Hematopoietic multipotent progenitor cell treated with erythropoietin and hydrocortisone succinate and interleukin-3 and kit ligand, for 6 days (in vitro differentiated cells): ENCODE measurements at regions not wholly inside any gene's neighbourhood (a gene's known extent, or its start where the extent isn't known, plus 50 kb on each side); places are given as distances from the start of the nearest gene placed in this dataset.
"Not testable (repeated sequence)": the region's sequence is repeated elsewhere in the genome, so short reads cannot be mapped to it uniquely, and the experiment has no call there.

Experiments used
- DNase-seq: peaks from one replicate; pipeline ENCODE4 v3.0.0-alpha.2; 2015

DNA sequence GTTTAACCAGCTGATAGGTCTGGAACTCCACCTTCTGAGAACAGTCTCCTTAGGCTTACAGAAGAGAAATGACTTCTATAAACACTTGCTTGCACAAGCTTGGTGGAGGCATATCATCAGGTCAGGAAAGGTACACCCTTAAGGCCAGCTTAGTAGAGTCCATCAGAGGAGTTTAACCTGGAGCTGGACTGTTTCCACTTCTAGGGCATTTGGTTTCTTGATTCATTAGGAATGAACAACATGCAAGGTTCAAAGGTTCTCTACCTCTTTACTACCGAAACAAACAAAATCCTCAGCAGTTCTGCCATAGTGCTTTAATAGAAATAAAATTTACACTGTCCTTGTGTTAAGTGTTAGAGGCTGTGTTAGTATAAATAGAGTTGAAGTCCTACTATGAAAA is 171.4 kb upstream of the NPY2R start:
- DNase-seq: no peak

DNA sequence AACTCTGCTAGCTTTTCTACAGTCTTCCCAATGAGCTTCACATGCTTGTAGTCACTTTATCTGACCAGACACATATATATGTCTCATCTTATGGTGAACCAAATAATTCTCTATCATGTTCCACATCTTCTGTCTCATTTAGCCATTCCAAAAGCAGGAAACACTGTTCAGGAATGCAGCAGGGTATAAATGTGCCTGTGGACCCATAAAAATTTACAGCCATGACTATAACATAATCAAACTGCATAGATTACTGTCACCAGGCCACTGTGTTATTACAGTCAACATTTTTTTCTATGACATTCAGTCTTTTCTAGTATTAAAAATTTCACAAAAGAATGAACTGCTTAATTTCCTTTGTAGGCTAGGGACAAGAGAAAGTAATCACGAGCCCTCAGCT is 170.0 kb upstream of the NPY2R start:
- no peak for DNase-seq

DNA sequence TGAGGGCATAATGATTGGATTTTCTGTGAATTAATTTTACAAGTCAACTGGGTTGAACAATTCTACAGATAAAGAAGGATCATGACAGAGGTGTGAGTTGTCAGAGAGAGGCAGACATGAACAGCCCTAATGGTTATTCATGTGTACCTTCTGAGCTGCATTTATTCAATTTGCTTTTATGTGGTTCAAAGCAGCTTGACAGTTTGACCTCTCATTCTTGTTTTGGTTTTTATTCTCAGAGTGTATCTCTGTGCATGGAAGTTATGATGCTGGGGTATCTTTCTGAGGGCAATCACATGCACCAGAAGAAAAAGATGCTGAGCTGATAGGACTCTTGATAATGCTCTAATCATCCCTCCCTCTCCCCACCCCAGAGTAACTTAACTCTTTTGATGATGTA is 169.3 kb upstream of the NPY2R start:
- no peak for DNase-seq

DNA sequence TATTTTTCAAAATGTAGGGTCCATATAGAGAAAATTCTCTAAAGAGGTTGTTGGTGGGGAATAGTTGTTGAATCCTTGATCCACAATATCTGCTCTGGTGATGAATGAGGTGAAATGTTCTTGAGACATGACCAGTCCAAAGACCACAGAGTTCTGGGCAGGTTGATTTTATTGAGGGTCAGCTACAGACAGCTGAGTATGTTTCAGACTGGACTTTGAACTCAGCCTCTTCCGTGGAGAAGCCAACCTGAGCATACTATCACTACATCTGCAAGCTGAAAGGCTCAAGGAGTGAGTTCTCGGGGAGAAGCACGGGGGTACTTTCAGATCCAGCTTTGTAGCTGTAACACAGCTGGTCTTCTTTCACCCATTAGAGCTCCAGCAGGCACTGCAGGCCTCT is 168.4 kb upstream of the NPY2R start:
- no peak for DNase-seq

DNA sequence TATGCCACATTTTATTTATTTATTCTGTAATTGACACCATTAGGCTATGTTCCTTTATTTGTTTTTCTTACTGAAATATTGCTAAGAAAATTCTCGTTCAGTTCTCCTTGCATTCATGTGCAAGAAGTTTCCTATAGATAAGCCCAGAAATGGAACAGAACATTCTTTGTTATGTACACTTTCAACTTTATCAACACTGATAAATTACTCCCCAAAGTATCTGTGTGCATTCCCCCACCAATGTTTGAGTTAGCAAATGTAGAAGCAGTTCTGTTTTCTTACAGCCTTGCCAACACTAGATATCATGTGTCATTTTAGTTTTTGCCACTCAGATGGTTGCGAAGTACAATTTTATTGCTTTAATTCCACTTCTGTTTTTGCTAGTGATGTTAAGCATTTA is 166.4 kb upstream of the NPY2R start:
- peak; percentile 5 for DNase-seq

- not testable (repeated sequence) for DNase-seq
Measured at GRCh38 chr4:155044251-155044650, 164.2 kb upstream of the NPY2R start.

- no peak for DNase-seq
Measured at GRCh38 chr4:155047755-155048154, 160.7 kb upstream of the NPY2R start.

- DNase-seq: not testable (repeated sequence)
Measured at GRCh38 chr4:155054042-155054441, 154.4 kb upstream of the NPY2R start.

- no peak for DNase-seq
Measured at GRCh38 chr4:155060419-155060818, 148.0 kb upstream of the NPY2R start.

- no peak for DNase-seq
Measured at GRCh38 chr4:155060873-155061272, 147.6 kb upstream of the NPY2R start.

DNA sequence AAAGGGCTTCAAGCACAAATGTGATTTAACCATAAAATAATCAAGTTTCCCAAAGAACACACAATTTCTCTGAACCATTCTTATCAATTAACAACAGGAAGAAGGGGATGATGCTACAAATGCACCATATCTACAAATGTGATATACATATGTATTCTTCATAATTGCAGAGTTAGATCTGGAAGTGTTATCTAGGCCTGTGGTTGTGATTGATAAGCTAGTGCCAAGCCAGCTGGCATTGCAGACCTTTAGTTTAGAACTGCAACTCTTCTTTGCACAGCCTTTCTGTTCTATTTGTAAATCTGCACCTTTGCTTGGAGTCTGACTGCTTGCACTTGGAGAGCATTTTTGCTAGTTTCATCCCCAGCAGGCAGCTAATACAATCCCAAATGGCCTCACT is 145.5 kb upstream of the NPY2R start:
- DNase-seq: peak; percentile 34

GRCh38 chr4:155064934-155065333 is 143.5 kb upstream of the NPY2R start:
- not testable (repeated sequence) for DNase-seq

- DNase-seq: no peak
Measured at GRCh38 chr4:155066871-155067270, 141.6 kb upstream of the NPY2R start.

DNA sequence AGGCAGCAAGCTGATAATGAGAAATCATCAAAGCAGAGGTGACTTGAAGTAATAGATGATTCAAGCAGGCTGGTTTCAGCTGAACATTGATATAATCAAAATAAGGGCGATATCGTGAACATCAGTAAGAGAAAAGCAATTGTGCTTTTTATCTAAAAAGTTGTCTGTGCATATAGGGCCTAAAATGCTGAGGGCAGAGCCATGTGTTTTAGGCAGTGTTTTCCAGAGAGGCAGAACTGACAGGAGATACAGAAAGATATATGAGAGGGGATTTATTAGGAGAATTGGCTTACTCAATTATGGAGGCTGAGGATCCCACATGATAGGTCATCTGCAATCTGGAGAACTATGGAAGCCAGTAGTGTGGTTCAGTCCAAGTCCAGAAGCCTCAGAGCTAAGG is 136.5 kb upstream of the NPY2R start:
- no peak for DNase-seq

DNA sequence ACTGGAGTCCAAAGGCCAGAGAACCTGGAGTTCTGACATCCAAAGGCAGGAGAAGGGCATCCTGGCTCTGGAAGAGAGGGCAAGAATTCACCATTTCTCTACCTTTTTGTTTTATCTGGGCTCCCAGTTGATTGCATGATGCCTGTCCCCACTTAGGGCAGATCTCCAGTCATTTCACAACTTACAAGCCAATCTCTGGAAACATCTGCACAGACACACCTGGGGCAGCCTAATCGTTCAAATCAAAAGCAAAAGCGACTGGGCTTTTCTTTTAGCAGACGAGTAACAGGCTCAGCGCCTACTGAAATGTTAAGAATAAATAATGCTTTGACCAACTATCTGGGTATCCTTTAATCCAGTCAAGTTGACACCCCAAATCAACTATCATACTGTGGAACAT is 136.0 kb upstream of the NPY2R start:
- no peak for DNase-seq

GRCh38 chr4:155073852-155074251 is 134.6 kb upstream of the NPY2R start:
- no peak for DNase-seq

- no peak for DNase-seq
Measured at GRCh38 chr4:155076256-155076785, 132.1 kb upstream of the NPY2R start.

GRCh38 chr4:155077452-155078229 is 130.8 kb upstream of the NPY2R start:
- DNase-seq: no peak

DNA sequence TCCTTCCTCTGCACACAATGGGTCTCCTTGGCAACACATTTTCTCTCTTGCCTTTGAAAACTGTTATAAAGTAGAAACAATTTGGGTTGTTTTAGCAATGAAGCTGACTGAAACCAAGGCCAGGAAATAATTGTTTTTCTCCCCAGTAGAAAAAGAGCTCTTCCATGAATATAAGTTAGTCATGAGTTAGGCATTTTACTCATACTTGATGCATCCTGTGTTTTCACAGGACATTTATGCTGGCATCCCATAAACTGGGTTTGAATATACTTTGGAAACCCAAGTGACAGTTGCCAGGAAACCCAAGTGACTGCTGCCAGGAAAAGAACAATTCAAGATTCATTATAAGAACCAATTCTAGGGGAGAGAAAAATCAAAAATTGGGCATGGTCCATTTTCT is 128.6 kb upstream of the NPY2R start:
- no peak for DNase-seq

DNA sequence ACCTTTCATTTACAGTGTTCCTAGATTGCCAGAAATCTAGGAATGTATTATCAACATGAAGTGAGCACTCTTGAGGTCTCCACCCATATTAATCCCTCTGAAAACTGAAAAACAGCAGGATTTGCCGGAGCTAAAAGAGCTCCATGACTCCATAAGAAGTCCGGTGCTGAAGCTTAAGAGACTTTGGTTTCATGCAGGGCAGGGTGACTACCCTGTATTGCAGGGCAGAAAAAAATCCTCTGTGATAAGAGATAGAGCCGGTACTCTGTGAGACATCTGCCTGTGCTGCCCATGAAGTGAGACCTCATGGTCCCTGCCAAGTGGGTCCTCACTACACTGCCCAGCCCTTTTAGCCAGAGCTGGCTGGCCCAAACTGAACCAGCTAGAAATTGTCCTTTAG is 127.2 kb upstream of the NPY2R start:
- no peak for DNase-seq

DNA sequence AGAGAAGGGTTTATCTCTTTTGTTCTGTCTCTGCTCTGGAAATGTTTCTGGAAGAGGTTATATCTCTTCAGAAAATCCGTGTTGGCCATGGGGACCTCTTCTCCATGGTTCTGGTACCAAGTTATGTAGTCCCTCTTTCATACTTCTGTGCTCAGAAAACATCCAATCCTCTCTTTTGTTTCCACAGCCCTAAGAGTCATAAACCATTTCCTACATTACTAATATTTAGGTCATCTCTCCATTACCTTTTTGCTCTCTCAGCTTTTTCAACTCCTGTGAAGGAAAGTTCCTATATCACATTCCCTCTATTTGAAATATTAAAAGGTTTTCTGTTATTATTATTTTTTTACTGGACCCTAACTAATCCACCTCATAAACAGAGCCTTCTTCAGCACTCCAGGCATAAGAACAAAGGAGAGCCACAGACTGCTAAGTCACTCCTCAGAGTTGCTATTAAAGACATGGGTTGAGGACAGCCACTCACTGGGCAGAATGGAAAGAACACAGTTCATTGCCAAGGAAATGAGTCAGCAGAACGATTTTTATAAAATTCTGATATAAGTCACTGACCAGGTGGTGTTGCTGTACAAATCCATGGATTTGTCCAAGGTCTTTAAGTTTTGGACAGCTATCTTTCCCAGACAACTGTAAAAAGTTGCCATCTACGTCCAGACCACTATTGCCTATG is 122.4 kb upstream of the NPY2R start:
- DNase-seq: no peak

- DNase-seq: no peak
Measured at GRCh38 chr4:155094201-155094820, 114.1 kb upstream of the NPY2R start.

DNA sequence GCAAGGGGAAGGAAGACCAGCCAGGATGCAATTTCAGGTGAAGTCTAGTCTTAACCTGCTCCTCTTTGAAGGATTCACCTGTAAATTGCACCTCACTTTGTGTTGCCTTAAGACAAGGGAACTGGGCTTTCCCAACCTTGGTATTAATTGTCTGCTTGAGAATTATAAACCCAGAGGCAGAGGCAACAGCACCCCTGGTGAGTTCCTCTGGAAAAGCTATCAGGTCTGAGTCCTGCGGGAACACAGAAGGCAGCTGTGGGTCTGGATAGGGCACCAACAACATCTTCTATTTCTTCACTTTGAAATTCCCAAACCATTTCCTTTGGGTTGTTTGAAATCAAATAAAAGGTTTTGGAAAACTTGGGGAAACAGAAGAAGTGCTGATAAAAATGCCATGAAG is 109.2 kb upstream of the NPY2R start:
- no peak for DNase-seq

GRCh38 chr4:155106629-155107028 is 101.8 kb upstream of the NPY2R start:
- no peak for DNase-seq
